ENCODE measurements at regions not wholly inside any gene's neighbourhood (a gene's known extent, or its start where the extent isn't known, plus 50 kb on each side); places are given as distances from the start of the nearest gene placed in this dataset.
A peak's percentile ranks its signal among the peaks of the same experiment; 100 is the strongest.

DNA sequence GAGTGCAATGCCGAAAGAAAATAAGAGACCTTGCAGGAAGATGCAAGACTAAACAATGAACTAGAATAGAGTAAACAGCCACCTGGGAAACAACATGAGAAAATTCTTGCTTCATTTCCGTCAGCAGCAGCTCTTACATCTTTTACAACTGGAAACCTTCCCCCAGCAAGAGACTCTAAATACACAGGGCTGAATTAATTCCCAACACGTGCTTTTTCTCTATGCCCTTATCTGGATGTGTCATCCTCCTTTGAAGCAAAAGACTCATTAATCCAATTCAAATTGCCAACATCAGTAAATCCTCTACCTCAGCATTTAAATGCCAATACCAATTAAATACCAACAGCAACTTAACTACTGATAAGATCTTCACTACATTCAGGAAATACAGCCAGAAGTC, 99.0 kb upstream of the PDE1C start:
- DNase-seq, result no peak

DNA sequence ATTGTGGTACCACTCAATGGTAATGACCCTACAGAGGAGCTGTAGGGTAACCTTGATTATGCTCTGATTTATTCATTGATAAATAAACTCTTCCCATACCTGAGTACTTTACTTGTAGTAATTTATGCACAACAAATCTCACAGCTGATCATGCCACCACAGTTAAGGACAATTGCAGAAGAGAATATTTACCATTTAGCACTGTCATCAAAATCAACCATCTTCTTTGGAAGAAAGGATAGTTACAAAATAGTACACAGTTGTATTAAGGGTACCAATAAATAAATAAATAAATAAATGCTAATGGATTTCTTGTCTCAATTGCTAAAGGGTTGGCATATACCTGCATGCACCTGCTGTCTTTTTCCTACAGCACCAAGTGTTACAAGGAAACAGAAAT, 97.6 kb upstream of the PDE1C start:
- no peak for DNase-seq

DNA sequence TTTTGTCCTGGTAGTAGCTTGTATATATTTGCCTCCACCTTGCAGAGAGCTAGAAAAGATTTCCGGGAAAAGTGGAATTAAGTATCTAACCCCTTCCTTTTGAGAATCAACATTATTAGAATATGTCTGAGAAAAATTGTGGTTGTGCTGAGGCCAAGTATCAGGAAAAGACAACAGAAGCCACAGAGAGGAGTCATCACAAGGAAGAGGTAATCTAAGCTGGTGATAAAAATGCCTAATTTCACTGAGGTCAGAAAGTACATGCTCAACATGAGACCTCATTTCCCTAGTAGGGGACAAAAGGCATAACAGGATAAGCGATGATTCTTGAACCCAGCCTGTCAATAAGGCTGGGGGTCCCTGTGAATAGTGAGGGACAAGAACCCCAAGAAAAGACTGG, 97.0 kb upstream of the PDE1C start:
- peak; percentile 23 for DNase-seq

DNA sequence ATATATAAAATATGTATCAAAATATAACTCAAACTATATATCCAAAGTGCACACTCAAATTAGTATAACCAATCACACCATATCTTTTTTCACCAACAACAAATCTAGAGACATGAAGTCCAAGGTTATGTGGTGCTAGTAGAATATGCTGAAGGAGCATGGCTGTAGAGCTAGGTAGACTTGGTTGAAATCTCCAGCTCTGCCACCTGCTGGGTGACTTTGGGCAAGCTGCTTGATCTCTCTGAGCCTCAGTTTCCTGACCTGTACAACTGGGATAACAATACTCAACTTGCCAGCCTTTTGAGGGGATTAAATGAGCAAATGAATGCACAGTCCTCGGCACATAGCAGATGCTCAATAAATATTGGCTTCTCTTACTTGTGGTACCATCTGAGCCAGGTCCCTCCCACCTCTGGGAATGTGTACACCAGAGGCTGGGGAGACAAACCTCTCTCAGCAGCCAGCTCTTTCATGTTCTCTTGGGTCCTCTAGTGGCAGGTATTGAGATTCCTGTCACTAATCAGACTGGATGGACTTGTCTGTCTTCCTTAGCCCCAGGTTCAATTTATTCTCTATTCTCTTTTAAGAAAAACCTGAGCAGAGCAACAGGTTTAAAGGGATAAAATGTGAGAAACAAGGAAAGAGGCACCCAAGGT, 94.3 kb upstream of the PDE1C start:
- peak; percentile 89 for DNase-seq

DNA sequence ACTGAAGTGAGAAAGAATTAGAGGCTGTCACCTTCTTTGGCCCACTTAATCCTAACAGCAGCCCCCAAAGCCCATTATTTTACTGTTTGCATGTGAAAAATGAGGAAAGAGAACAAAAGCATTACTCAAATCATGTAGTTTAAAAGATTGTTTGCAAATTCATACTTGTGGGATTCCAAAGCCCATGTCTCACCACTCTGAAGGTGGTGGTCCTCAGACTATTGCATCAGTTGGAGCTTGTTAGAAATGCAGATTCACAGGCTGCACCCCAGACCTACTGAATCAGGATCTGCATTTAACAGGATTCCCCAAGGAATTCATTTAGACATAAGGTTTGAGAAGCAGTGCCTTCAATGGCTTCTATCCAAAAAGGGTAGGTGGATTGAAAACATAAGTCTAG, 93.7 kb upstream of the PDE1C start:
- peak; percentile 43 for DNase-seq

- DNase-seq, result peak; percentile 98
Observed at GRCh38 chr7:32163141-32163806, 93.1 kb upstream of the PDE1C start.

GRCh38 chr7:32161708-32162107, 91.5 kb upstream of the PDE1C start:
- peak; percentile 98 for DNase-seq

DNA sequence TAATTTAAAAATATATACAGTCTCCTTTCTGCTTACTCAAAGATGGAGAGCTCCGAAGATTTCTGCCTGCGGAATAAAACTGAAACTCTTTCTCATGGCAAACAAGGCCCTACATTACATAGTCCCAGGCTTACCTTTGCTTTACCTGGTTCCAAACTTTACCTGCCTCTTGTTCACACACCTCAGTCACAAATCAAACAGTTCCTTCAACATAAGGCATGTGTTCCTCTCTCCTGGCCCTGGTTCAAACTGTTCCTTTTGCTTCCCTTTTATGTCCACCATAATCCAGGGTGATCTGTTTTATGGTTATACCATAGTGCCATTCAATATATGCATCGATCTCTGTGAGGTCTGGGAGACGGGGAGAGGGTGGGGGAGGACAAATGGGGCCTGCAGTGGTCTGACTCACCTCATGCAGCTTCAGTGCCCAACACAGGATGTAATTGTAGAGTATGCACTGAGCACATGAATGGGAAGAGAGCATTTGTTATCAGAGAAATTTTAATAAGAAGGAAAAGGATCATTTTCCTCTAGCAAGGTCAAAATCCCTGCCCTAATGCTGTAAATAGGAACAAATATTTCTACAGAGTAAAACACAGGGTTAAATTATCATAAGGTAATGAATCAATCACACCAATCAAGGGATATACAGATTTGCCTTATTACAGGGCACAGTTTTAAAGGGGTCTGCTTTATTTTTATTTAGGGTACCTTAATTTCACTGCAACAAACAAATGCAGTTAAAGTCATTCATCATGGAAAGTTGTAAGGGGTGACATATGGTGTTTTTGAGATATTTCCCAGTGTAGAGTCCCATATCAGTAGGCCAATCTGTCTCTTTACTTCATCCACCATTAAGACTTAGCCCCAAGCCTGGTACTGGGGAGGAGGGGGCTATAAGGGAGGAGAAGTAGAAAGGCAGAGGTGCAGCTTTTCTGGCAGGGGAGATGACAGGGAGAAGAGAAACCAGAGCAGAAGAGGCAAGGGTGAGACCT, 88.8 kb upstream of the PDE1C start:
- DNase-seq, result peak; percentile 59

- DNase-seq, result no peak
Observed at GRCh38 chr7:32158076-32158475, 87.9 kb upstream of the PDE1C start.

DNA sequence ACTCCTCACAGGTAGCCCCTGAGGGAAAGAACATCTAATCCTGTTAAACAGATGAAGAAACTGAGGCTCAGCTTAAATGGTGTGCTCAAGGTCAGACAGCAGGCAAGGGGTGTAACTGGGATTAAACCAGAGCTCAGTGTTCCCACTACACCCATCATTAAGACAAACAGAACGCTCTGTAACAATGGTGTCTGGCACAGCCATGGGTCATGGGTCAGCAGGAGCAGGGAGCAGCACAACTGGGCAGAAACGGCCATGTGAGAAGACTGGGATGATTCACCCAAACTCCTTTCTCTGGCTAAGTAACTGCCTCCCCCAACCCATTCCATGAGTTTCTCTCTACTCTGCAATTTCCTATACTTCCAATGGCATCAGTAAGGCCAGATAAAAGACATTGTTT, 85.5 kb upstream of the PDE1C start:
- DNase-seq, result peak; percentile 35

DNA sequence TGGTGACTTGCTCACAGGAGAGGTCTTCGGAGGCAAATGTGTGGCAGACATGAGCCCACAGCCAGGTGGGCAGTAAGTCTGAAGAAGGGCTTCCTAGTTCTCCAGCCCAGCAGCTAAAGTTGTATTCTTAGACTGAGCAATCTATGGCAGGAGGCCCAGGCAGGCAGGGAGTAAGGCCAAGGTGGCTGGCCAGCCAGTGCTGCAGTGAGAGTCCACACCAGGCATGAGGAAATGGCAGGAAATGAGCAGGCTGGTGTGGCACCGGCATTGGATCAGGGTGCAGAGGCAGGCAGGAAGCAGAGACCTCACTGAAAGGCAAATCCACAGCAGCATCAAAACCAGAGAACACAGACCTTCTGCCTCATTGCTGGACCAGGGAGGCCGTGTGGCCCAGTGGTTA, 84.6 kb upstream of the PDE1C start:
- DNase-seq, result peak; percentile 65

GRCh38 chr7:32153006-32153405, 82.8 kb upstream of the PDE1C start:
- DNase-seq, result no peak

GRCh38 chr7:32152576-32152975, 82.4 kb upstream of the PDE1C start:
- DNase-seq, result no peak

GRCh38 chr7:32150589-32150988, 80.4 kb upstream of the PDE1C start:
- no peak for DNase-seq

- no peak for DNase-seq
Observed at GRCh38 chr7:32150039-32150438, 79.8 kb upstream of the PDE1C start.

GRCh38 chr7:32147546-32148268, 77.5 kb upstream of the PDE1C start:
- peak; percentile 76 for DNase-seq

GRCh38 chr7:32145911-32146310, 75.7 kb upstream of the PDE1C start:
- DNase-seq, result no peak

DNA sequence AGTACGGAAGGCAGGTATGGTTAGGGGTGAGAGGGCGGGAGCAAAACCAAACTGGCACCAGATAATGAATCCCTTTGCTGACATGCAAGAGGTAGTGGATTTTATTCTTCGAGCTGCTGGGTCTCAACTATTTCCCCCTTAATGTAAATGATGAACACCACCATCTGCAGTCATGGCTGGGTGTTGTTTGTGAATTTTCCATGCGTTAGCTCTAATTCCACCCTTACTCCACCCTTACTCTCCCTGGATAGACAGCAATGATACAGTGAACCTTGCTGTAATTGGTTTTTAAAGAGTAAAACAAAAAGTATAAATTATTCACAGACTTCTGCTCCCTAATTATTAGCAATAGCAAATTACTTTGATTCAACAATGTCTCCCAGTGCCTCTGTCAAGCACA, 74.5 kb upstream of the PDE1C start:
- no peak for DNase-seq

DNA sequence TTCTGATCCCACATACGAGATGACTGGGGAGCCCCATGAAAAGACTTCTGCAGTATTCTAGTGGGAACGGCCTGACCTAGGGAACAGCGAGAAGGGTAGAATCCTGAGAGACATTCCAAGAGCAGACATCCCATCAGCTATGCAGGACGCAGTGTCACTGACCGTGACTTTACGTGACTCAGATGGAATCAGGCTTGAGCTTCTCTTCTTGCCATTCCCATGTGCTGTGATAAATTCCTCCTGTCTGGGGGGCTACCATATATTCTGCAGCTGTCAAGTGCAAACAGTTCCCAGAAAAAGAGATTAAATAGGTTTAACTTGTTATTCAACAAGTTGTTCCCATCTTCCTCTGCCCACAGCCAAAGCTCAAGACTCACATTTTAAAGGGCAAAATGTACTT, 73.1 kb upstream of the PDE1C start:
- peak; percentile 74 for DNase-seq

DNA sequence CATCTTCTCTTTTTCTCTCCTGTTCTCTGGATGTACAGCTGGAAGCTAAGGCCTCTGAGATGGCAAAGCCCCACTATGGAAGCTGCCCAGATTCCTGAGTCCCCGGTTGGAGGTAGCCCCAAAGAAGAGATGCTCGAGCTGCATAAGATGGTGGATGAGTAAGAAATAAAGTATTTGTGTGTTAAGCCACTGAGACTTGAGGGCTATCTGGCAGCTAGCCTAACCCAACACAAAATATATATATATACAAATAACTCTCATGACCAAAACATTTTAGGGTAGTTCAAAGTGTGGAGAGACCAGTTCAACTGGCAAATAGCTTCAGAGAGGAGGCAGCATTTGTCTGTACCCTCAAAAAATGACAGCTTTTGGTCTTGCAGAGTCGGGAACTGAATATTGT, 72.4 kb upstream of the PDE1C start:
- peak; percentile 96 for DNase-seq

- DNase-seq, result no peak
Observed at GRCh38 chr7:32140210-32140939, 70.2 kb upstream of the PDE1C start.

- DNase-seq, result no peak
Observed at GRCh38 chr7:32137059-32137458, 66.9 kb upstream of the PDE1C start.
